Left kidney (tissue), 1 donor: ENCODE measurements at regions not wholly inside any gene's neighbourhood (a gene's known extent, or its start where the extent isn't known, plus 50 kb on each side); places are given as distances from the start of the nearest gene placed in this dataset.
A peak's percentile ranks its signal among the peaks of the same experiment; 100 is the strongest.

Experiments used
- DNase-seq: peaks from one replicate; pipeline ENCODE4 v3.0.0-alpha.2; 2013

- DNase-seq: no peak
Measured at GRCh38 chr18:11316546-11316945, 167.2 kb upstream of the PIEZO2 start.

DNA sequence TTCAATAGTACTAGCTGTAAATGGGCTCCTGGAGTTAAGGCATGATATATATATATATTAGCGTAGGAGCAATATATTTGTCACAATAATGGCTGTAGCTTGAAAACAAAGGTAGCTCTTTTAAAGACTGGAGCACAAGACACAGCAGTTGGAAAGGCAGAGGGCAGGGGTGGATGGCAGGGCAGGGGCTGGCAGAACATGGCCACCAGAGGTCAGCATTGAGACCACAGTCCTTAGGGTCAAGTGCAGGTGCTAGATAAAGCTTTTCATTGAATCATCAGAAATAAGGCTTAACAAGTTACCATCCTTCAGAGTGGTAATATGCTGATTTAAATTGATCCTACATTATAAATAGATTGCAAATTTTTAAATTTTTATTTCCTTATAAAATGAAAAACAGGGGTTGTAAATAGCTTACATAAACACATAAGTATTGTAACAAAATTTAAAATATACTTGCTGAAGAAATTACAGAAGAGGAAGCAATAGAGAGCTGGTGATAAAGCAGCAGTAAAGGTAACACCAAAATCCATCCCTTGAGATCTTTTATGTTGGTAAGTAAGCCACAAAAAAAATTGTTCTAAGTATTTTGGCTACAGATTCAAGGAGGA is 161.2 kb upstream of the PIEZO2 start:
- DNase-seq: no peak

DNA sequence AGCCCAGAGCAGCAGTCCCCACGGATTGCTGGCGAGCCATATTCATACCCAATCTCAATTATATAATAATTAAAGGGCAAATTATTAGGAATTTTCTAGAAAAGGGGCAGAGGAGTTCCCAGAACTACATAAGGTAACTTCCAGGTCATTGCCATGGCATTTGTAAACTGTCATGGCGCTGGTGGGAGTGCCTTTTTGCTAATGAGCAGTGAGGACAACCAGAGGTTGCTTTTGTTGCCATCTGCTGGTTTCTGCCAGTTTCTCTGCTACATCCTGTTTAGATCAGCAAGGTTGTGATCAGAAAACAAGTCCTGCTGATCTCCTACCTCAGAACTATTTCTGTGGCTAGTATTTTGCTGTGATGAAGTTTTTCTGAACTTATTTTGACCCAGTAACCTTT is 159.8 kb upstream of the PIEZO2 start:
- DNase-seq: no peak

DNA sequence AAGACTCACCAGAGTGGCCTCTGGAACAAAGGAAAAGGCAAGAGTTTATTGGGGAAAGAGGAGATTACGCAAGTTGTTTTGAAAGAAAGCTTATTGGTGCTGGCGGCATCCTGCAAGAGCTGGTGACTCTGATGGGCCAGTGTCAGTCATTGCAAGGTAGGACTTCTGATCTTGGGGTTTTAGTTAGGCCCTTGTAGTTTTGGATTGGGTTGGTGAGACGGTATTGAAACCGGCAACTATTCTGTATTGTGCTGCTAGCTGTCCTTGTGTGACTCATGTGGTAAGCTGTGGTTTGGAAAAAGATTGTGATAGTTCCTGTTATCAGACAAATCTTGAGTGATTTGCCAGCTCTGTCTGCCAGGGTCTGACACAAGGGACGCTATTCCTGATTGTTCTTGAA is 159.1 kb upstream of the PIEZO2 start:
- DNase-seq: no peak

DNA sequence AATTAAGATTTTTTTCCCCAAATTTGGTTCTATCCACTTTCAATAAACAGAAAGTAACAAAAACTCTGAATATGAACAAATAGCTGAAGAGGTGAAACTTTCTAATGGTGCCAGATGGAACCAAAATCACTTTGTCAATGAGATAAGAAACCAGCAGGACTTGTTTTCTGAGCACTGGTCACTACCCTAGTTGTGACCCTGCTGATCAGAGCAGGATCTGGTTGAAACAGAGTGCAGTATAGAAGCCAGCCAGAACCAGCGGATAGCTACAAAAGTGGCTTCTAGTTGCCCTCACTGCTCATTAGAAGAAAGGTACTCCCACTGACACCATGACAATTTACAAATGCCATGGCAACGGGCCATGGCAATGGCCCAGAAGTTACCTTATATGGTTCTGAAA is 158.3 kb upstream of the PIEZO2 start:
- no peak for DNase-seq

GRCh38 chr18:11305507-11305906 is 156.1 kb upstream of the PIEZO2 start:
- DNase-seq: no peak

DNA sequence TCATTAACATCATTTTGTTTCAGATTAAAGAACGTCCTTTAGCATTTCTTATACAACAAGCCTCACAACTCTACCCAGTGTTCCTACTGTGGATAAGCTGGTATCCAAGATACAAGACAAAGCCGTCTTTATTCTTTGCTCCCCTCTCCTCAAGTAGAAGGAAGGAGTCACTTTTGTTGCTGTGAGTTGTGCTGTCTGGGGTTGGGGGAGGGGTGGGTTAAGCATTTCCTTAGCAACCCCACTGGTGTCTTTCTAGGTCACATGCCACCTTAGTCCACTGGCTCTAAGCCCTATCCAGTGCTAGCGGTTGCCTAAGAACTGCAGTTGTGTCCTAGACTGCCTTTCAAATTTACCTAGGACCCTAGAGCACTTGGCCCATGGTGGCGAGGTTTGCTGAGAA is 155.6 kb upstream of the PIEZO2 start:
- no peak for DNase-seq

GRCh38 chr18:11296946-11297345 is 147.6 kb upstream of the PIEZO2 start:
- DNase-seq: no peak

- DNase-seq: no peak
Measured at GRCh38 chr18:11293794-11294193, 144.4 kb upstream of the PIEZO2 start.

- DNase-seq: no peak
Measured at GRCh38 chr18:11290786-11291185, 141.4 kb upstream of the PIEZO2 start.

- no peak for DNase-seq
Measured at GRCh38 chr18:11289248-11289647, 139.9 kb upstream of the PIEZO2 start.

DNA sequence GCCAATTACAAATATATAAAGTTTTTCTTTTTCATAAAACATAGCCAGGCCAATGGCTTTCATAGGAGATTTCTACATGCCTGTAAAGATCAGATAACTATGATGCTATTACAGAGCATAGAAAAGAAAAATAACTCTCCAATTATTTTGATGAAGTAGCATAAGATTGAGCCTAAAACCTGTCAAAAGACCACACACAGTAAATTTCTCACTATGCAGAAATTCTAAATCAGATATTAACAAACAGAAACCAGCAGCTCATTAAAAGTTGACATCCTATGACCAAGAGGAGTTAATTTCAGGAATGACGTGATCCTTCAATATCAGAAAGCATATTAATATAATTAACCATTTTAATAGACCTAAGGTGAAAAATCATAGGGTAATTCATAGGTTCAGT is 139.0 kb upstream of the PIEZO2 start:
- DNase-seq: no peak

DNA sequence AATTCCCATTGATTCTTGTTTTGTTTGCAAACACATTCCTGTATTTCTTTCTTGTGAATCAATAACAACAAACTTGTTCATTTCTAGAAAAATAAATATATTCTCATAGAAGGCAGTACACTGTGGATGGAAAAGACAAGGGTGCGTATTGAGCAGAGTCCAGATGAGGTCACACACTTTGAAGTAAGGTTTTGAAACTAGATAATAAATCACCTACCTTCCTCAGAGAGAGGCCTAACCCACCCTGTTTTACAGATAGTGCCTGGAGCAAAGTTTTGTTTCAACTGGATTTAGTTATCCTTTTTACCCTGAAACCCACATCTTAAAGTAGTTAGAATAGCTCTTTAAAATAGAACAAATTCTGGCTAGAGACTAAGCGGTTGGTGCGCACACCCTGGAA is 137.1 kb upstream of the PIEZO2 start:
- DNase-seq: no peak

- no peak for DNase-seq
Measured at GRCh38 chr18:11284811-11285210, 135.4 kb upstream of the PIEZO2 start.

GRCh38 chr18:11284349-11284748 is 135.0 kb upstream of the PIEZO2 start:
- DNase-seq: no peak

GRCh38 chr18:11283479-11284161 is 134.3 kb upstream of the PIEZO2 start:
- DNase-seq: no peak

DNA sequence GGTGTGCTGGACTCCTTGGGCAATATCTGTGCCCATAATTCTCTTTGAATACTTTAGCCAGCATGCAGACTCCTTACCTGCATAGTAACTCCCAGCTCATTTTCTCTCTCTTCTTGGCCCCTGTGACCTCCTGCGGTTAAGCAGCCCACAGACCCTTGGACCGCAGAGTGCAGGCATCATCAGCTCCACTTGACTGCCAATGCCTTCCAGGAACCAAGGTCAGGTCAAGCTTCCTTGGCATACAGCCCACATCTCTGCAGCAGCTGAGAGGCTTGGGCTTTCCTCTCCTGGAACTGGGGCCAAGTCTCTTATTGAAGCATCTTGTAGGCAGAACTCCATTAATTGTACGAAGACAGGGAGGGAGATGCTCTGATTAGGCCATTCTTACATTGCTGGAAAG is 130.1 kb upstream of the PIEZO2 start:
- DNase-seq: no peak

DNA sequence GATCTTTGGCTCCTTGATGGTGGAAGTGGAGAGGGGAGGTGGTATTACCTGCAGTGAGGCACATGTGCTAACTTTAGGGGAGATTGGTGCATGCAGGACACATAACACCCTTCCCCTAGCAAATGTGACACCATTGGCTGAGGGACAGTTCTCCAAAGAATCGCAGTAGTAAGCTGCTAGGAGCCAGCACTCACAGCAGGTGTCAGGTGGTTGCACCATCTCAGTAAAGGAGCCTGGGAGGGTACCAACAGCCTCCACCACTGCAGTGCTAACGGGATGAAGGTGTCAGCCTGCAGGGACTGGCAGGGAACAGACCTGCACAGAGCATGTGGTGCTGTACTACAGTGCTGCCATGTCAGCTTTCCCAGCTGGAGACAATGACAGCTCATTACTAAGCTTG is 127.3 kb upstream of the PIEZO2 start:
- DNase-seq: no peak

DNA sequence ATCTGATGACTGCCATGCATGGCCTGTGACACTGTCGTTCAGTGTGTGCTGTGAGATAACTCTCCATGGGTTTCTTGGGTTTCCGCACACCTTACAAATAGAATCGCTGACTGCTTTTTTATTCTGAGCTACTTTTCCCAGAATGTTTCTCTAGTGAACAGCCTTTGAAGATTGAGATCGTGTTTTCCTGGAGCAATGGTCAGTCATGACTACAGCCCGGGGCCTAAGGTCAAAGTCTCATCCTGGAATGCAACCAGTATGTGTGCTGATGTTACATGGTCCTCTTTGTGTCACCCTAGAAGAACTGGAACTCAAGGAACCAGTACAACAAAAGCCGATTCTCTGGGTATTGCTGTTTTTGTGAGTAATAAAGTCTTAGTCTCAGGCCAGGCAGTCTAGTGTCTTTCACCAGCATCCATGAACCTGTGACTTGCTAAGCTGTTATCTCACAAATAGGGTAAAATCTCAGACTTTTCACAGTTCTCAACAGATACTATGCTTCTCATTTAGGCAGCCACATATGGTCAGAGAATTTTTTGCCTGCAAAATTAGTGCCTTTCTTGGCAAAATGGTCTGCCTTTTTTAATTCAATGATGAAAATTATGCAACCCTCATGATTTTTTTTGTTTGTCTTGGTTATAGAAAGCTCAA is 124.9 kb upstream of the PIEZO2 start:
- DNase-seq: no peak

DNA sequence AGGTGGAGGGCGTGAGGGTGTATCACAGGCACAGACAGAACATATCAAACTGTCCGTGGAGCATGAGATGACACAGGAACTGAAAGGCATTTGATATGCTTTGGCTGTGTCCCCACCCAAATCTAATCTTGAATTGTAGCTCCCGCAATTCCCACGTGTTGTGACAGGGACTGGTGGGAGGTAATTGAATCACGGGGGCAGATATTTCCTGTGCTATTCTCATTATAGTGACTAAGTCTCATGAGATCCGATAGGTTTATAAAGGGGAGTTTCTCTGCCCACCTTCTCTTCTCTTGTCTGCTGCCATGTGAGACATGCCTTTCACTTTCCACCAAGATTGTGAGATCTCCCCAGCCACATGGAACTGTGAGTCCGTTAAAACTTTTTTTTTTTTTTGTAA is 123.1 kb upstream of the PIEZO2 start:
- DNase-seq: no peak

- no peak for DNase-seq
Measured at GRCh38 chr18:11271954-11272353, 122.6 kb upstream of the PIEZO2 start.

- DNase-seq: no peak
Measured at GRCh38 chr18:11269257-11269656, 119.9 kb upstream of the PIEZO2 start.

DNA sequence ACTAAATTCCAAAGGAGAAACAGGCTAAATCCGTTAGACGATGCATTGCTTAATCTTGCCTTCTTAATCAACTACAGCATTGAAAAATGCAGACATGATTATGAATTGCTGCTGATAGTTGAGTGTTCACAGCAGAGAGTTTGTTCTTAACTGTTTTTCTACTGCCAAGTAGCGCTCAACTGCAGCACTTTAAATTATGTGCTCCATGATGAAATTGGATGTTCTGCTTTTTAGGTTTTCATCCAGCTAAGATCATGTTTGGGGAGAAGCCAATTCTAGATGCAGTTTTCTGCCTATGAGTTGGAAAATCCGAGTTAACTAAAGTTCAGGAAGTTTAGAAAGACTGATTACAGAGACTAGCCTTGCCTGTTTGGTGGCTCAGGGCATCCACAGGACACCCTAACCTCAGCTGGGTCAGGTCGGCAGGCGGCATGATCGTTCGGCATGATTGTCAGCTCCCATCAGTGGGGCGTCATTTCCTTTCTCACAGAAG is 119.4 kb upstream of the PIEZO2 start:
- peak; percentile 31 for DNase-seq

DNA sequence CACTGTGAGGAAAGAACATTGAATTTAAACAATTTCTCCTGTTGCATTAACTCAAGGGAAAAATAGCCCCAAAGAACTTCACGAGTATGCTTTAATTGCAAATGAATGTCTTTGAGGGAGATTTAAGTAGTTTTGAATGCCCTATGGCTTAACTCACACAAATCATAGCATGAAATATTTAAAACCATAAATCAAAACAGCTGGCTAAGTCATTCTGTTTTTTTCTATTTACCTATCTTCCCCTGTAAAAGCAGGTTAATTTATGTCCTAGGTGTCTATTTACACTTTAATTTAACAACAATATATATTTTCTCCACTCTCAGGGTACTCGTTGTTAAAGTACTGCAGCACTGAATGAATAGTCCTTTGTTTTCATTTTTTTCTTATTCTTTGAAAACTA is 118.8 kb upstream of the PIEZO2 start:
- DNase-seq: no peak
